Thoracic aorta (tissue), 2 donors: ENCODE measurements at regions not wholly inside any gene's neighbourhood (a gene's known extent, or its start where the extent isn't known, plus 50 kb on each side); places are given as distances from the start of the nearest gene placed in this dataset.

ENCODE experiments used
- ATAC-seq: fragments of 150-250 bp; one replicate; pipeline ENCODE4 v1.8.0; 2017; ENCODE audit warnings: low read depth; ENCODE audit not compliant: insufficient number of reproducible peaks, low FRiP score
- DNase-seq: peaks from one replicate; pipeline ENCODE4 v3.0.0-alpha.2; 2020; ENCODE audit warnings: low spot score
- H3K27ac ChIP-seq, 2 donors: fragments of 200-600 bp; sonication (generic); 1 replicate in 1 of 2; 2 replicates in 1 of 2; pipeline ENCODE4 v1.5.1; 2016; ENCODE audit warnings: mild to moderate bottlenecking in 2 of 2, moderate library complexity in 2 of 2
- H3K27me3 ChIP-seq: fragments of 200-600 bp; sonication (generic); replicated peaks from 2 replicates; pipeline ENCODE4 v1.6.0; 2016; ENCODE audit warnings: mild to moderate bottlenecking; ENCODE audit not compliant: insufficient read depth
- H3K36me3 ChIP-seq: fragments of 200-600 bp; sonication (generic); one replicate; pipeline ENCODE4 v1.5.1; 2016
- H3K4me1 ChIP-seq, 2 donors: fragments of 200-600 bp; sonication (generic); 1 replicate in 1 of 2; 2 replicates in 1 of 2; pipeline versions ENCODE4 v1.5.1 to v1.6.0; 2016; ENCODE audit warnings: low read depth in 2 of 2, mild to moderate bottlenecking in 1 of 2; ENCODE audit not compliant: control insufficient read depth in 1 of 2
- H3K4me3 ChIP-seq: fragments of 200-600 bp; sonication (generic); 2 replicates; pipeline ENCODE4 v1.5.1; 2016; ENCODE audit warnings: mild to moderate bottlenecking
- H3K9me3 ChIP-seq: fragments of 200-600 bp; sonication (generic); 2 replicates; pipeline ENCODE4 v1.5.1; 2016
- CTCF ChIP-seq: fragments of 200-600 bp; sonication (generic); IDR thresholded peaks from one replicate; pipeline ENCODE4 v1.5.1; 2019; ENCODE audit warnings: antibody characterized with exemption

- Histone ChIP-seq H3K9me3 (no peaks in the 10 kb centered on the region), H3K4me3 (no peak overlapping the region), H3K4me1 (no peaks in the 10 kb centered on the region), H3K27me3 (no peaks in the 10 kb centered on the region), H3K27ac (no peak overlapping the region), H3K36me3 (no peaks in the 10 kb centered on the region)
- ATAC-seq (no peak), DNase-seq (no peak)
- TF ChIP-seq CTCF, result no peak
Observed at GRCh38 chr1:29557066-29557465, 320.7 kb downstream of the PTPRU start.

- DNase-seq, result no peak
Observed at GRCh38 chr1:29556657-29557056, 320.3 kb downstream of the PTPRU start.

GRCh38 chr1:29555043-29555620, 318.8 kb downstream of the PTPRU start:
- DNase-seq, result no peak
- Histone ChIP-seq H3K9me3 (no peaks in the 10 kb centered on the region), H3K36me3 (no peaks in the 10 kb centered on the region), H3K27ac (no peak overlapping the region), H3K27me3 (no peaks in the 10 kb centered on the region), H3K4me1 (no peaks in the 10 kb centered on the region), H3K4me3 (no peak overlapping the region)
- no peak for ATAC-seq
- no peak for TF ChIP-seq CTCF

More at GRCh38 chr1:29556657-29557056, 320.3 kb downstream of the PTPRU start:
- Histone ChIP-seq H3K9me3 (no peaks in the 10 kb centered on the region), H3K4me1 (no peaks in the 10 kb centered on the region), H3K27me3 (no peaks in the 10 kb centered on the region), H3K36me3 (no peaks in the 10 kb centered on the region), H3K4me3 (no peak overlapping the region), H3K27ac (no peak overlapping the region)
- no peak for ATAC-seq
- no peak for TF ChIP-seq CTCF

GRCh38 chr1:29554208-29554778, 318.0 kb downstream of the PTPRU start:
- Histone ChIP-seq H3K4me1 (no peaks in the 10 kb centered on the region), H3K4me3 (no peak overlapping the region), H3K27me3 (no peaks in the 10 kb centered on the region), H3K36me3 (no peaks in the 10 kb centered on the region), H3K9me3 (no peaks in the 10 kb centered on the region), H3K27ac (no peak overlapping the region)
- ATAC-seq (no peak), DNase-seq (no peak)
- TF ChIP-seq CTCF, result no peak

- H3K4me1 ChIP-seq, result no peaks in the 10 kb centered on the region
- no peaks in the 10 kb centered on the region for H3K27me3 ChIP-seq
- no peaks in the 10 kb centered on the region for H3K36me3 ChIP-seq
- H3K9me3 ChIP-seq, result no peaks in the 10 kb centered on the region
- H3K4me3 ChIP-seq, result no peak overlapping the region
- TF ChIP-seq CTCF, result no peak
- DNase-seq (no peak), ATAC-seq (no peak)
- H3K27ac ChIP-seq, result no peak overlapping the region
Observed at GRCh38 chr1:29551123-29551936, 315.0 kb downstream of the PTPRU start.
